H9 (cell line): ENCODE measurements at regions not wholly inside any gene's neighbourhood (a gene's known extent, or its start where the extent isn't known, plus 50 kb on each side); places are given as distances from the start of the nearest gene placed in this dataset.

Source experiments
- DNase-seq: peaks from one replicate; pipeline ENCODE4 v3.0.0-alpha.2; 2017
- H2AFZ ChIP-seq: one replicate; pipeline ENCODE4 v1.6.1; 2013; ENCODE audit warnings: mild to moderate bottlenecking, low read length, control low read depth, moderate library complexity
- H2AK5ac ChIP-seq: 2 replicates; pipeline ENCODE4 v1.6.1; 2013; ENCODE audit warnings: low read length, control low read depth, mixed read lengths; ENCODE audit not compliant: insufficient read length
- H2BK120ac ChIP-seq: one replicate; pipeline ENCODE4 v1.6.1; 2013; ENCODE audit warnings: low read depth, mild to moderate bottlenecking, low read length, control low read depth, inconsistent platforms; ENCODE audit not compliant: poor library complexity, severe bottlenecking
- H2BK12ac ChIP-seq: 2 replicates; pipeline ENCODE4 v1.6.1; 2013; ENCODE audit warnings: low read length, control low read depth, mixed read lengths, low read depth; ENCODE audit not compliant: insufficient read length
- H2BK15ac ChIP-seq: 2 replicates; pipeline ENCODE4 v1.6.1; 2013; ENCODE audit warnings: low read depth, low read length, control low read depth
- H2BK20ac ChIP-seq: one replicate; pipeline ENCODE4 v1.6.1; 2013; ENCODE audit warnings: low read depth, mild to moderate bottlenecking, low read length, control low read depth, inconsistent platforms; ENCODE audit not compliant: poor library complexity, severe bottlenecking
- H2BK5ac ChIP-seq: 2 replicates; pipeline ENCODE4 v1.6.1; 2013; ENCODE audit warnings: low read length, control low read depth, mixed read lengths; ENCODE audit not compliant: insufficient read length
- H3K14ac ChIP-seq: 2 replicates; pipeline ENCODE4 v1.6.1; 2013; ENCODE audit warnings: low read length, control low read depth; ENCODE audit not compliant: insufficient read depth
- H3K18ac ChIP-seq: 2 replicates; pipeline ENCODE4 v1.6.1; 2013; ENCODE audit warnings: low read depth, mild to moderate bottlenecking, mixed read lengths, low read length, control low read depth; ENCODE audit not compliant: insufficient read length
- H3K23ac ChIP-seq: 2 replicates; pipeline ENCODE4 v1.6.1; 2013; ENCODE audit warnings: low read length, control low read depth, mixed read lengths, low read depth; ENCODE audit not compliant: insufficient read length
- H3K23me2 ChIP-seq: 2 replicates; pipeline ENCODE4 v1.6.1; 2013; ENCODE audit warnings: low read depth, mild to moderate bottlenecking, mixed read lengths, low read length, control low read depth; ENCODE audit not compliant: insufficient read length, poor library complexity, severe bottlenecking
- H3K27ac ChIP-seq: 2 replicates; pipeline ENCODE4 v1.5.1; 2013; ENCODE audit warnings: low read length, control low read depth, mixed read lengths, low read depth; ENCODE audit not compliant: insufficient read length
- H3K27me3 ChIP-seq: 2 replicates; pipeline ENCODE4 v1.6.1; 2013; ENCODE audit warnings: low read length, control low read depth, inconsistent platforms; ENCODE audit not compliant: insufficient read depth
- H3K4ac ChIP-seq: 2 replicates; pipeline ENCODE4 v1.6.1; 2013; ENCODE audit warnings: low read depth, mild to moderate bottlenecking, control low read depth, inconsistent platforms, low read length, moderate library complexity
- H3K4me1 ChIP-seq: 2 replicates; pipeline ENCODE4 v1.6.1; 2013; ENCODE audit warnings: low read length, control low read depth, inconsistent platforms; ENCODE audit not compliant: insufficient read depth
- H3K4me2 ChIP-seq: 2 replicates; pipeline ENCODE4 v1.6.1; 2013; ENCODE audit warnings: low read length, control low read depth, mixed read lengths; ENCODE audit not compliant: insufficient read length, insufficient read depth
- H3K56ac ChIP-seq: 2 replicates; pipeline ENCODE4 v1.6.1; 2013; ENCODE audit warnings: low read depth, mild to moderate bottlenecking, mixed read lengths, low read length, control low read depth; ENCODE audit not compliant: insufficient read length
- H3K79me1 ChIP-seq: 2 replicates; pipeline ENCODE4 v1.6.1; 2013; ENCODE audit warnings: low read depth, mild to moderate bottlenecking, moderate library complexity, low read length, control low read depth, inconsistent platforms; ENCODE audit not compliant: insufficient read depth, poor library complexity, severe bottlenecking
- H3K79me2 ChIP-seq: 2 replicates; pipeline ENCODE4 v1.6.1; 2013; ENCODE audit warnings: low read length, control low read depth, inconsistent platforms; ENCODE audit not compliant: insufficient read depth
- H3K9ac ChIP-seq: 2 replicates; pipeline ENCODE4 v1.6.1; 2013; ENCODE audit warnings: low read length, control low read depth, mixed read lengths; ENCODE audit not compliant: insufficient read length; ENCODE audit errors: extremely low read depth
- H3K9me3 ChIP-seq: one replicate; pipeline ENCODE4 v1.6.1; 2013; ENCODE audit warnings: low read depth, low read length, inconsistent platforms; ENCODE audit not compliant: control insufficient read depth
- H3T11ph ChIP-seq: one replicate; pipeline ENCODE4 v1.6.1; 2013; ENCODE audit warnings: mild to moderate bottlenecking, low read length, control low read depth, inconsistent platforms
- H4K20me1 ChIP-seq: one replicate; pipeline ENCODE4 v1.6.1; 2013; ENCODE audit not compliant: control insufficient read depth, insufficient read length, insufficient read depth
- H4K5ac ChIP-seq: 2 replicates; pipeline ENCODE4 v1.6.1; 2013; ENCODE audit warnings: low read depth, mild to moderate bottlenecking, mixed read lengths, low read length, control low read depth; ENCODE audit not compliant: insufficient read length
- H4K8ac ChIP-seq: replicated peaks from 2 replicates; pipeline ENCODE4 v1.6.1; 2013; ENCODE audit warnings: low read length, control low read depth, mixed read lengths, low read depth; ENCODE audit not compliant: insufficient read length
- H4K91ac ChIP-seq: 2 replicates; pipeline ENCODE4 v1.6.1; 2013; ENCODE audit warnings: low read depth, mild to moderate bottlenecking, moderate library complexity, mixed read lengths, low read length, control low read depth; ENCODE audit not compliant: insufficient read length
- H3K27ac Mint-ChIP-seq, 3 experiments: 2 replicates in 2 of 3; 3 replicates in 1 of 3; pipeline ENCODE4 v1.8.0; 2020 to 2021; ENCODE audit warnings: mixed read lengths in 3 of 3, mild to moderate bottlenecking in 1 of 3, moderate library complexity in 1 of 3
- H3K27me3 Mint-ChIP-seq: 2 replicates; pipeline ENCODE4 v1.8.0; 2021; ENCODE audit warnings: low read depth, mild to moderate bottlenecking, moderate library complexity, mixed read lengths
- H3K36me3 Mint-ChIP-seq, 3 experiments: 2 replicates in 2 of 3; 3 replicates in 1 of 3; pipeline ENCODE4 v1.8.0; 2020 to 2021; ENCODE audit warnings: low read depth in 3 of 3, mixed read lengths in 3 of 3; ENCODE audit not compliant: insufficient read depth in 1 of 3
- H3K4me1 Mint-ChIP-seq, 2 experiments: 2 replicates each; pipeline ENCODE4 v1.8.0; 2020; ENCODE audit warnings: mixed read lengths in 2 of 2
- H3K4me3 Mint-ChIP-seq, 2 experiments: 2 replicates in 1 of 2; 3 replicates in 1 of 2; pipeline ENCODE4 v1.8.0; 2020 to 2021; ENCODE audit warnings: mild to moderate bottlenecking in 2 of 2, mixed read lengths in 2 of 2, moderate library complexity in 1 of 2
- H3K9me3 Mint-ChIP-seq, 2 experiments: 2 replicates in 1 of 2; 3 replicates in 1 of 2; pipeline ENCODE4 v1.8.0; 2020; ENCODE audit warnings: mild to moderate bottlenecking in 2 of 2, mixed read lengths in 2 of 2, moderate library complexity in 1 of 2
- CTCF ChIP-seq: fragments of 200-600 bp; sonication (generic); conservative IDR thresholded peaks from 3 replicates; pipeline ENCODE4 v1.8.0; 2021; ENCODE audit warnings: antibody characterized with exemption, mild to moderate bottlenecking
- WGBS: extraction: QIAGEN DNeasy Blood & Tissue Kit; methylation state at CpG from one replicate; pipeline ENCODE4 v1.1.7; 2013; ENCODE audit warnings: missing lambda C conversion rate, low lambda C conversion rate, mixed read lengths; ENCODE audit not compliant: insufficient read length; ENCODE audit errors: extremely low coverage; 5-methylcytosine and 5-hydroxymethylcytosine counted together

- Mint-ChIP-seq H3K9me3 (peaks cover 0 to 2% of the 10 kb centered on the region in 2 experiments; a peak in 1 of 5 replicates), H3K4me3 (no peak overlapping the region), H3K4me1 (peaks cover 0 to 3% of the 10 kb centered on the region in 2 experiments; a peak in 1 of 4 replicates), H3K27ac (no peak overlapping the region), H3K36me3 (no peaks in the 10 kb centered on the region), H3K27me3 (no peaks in the 10 kb centered on the region; the same call in 1 of the 2 replicates)
- Histone ChIP-seq H2BK12ac (no peak overlapping the region), H2BK5ac (no peak overlapping the region), H3K18ac (no peak overlapping the region), H3K9me3 (no peaks in the 10 kb centered on the region), H3K79me1 (no peaks in the 10 kb centered on the region), H3K56ac (no peak overlapping the region), H3T11ph (no peak overlapping the region), H3K27me3 (no peaks in the 10 kb centered on the region), H3K4me1 (no peaks in the 10 kb centered on the region), H3K79me2 (no peaks in the 10 kb centered on the region), H2BK20ac (no peak overlapping the region), H3K23ac (no peak overlapping the region), H2AK5ac (no peak overlapping the region), H2BK120ac (no peak overlapping the region), H3K9ac (no peak overlapping the region), H3K4ac (no peak overlapping the region), H4K20me1 (no peaks in the 10 kb centered on the region), H2BK15ac (no peak overlapping the region), H3K27ac (no peak overlapping the region), H4K5ac (no peak overlapping the region), H3K23me2 (no peaks in the 10 kb centered on the region), H4K91ac (no peak overlapping the region), H4K8ac (no peak overlapping the region), H2AFZ (no peak overlapping the region), H3K14ac (no peak overlapping the region), H3K4me2 (no peak overlapping the region)
- WGBS, result no CpG with 5 or more reads among the region's 2 CpGs
- no peak for DNase-seq
- TF ChIP-seq CTCF, result no peak
Observed at GRCh38 chr13:74322562-74322961, 188.4 kb upstream of the KLF12 start.
